ENCODE measurements at regions not wholly inside any gene's neighbourhood (a gene's known extent, or its start where the extent isn't known, plus 50 kb on each side); places are given as distances from the start of the nearest gene placed in this dataset.
"Not testable (repeated sequence)": the region's sequence is repeated elsewhere in the genome, so short reads cannot be mapped to it uniquely, and the experiment has no call there.

GRCh38 chr17:77558846-77559626 lies 399.5 kb upstream of the TNRC6C start:
- Histone ChIP-seq H3K4me1 (ENCODE audit: control insufficient read depth, extremely low read depth, insufficient read depth, low read length) (no peaks in the 10 kb centered on the region), H3K36me3 (ENCODE audit: control insufficient read depth, insufficient read depth, low read length) (no peaks in the 10 kb centered on the region), H3K9me3 (ENCODE audit: control insufficient read depth, insufficient read depth, low read depth, low read length) (no peaks in the 10 kb centered on the region), H3K79me2 (ENCODE audit: control insufficient read depth, insufficient read depth, low read length) (no peaks in the 10 kb centered on the region), H3K4me3 (replicated peaks in 1 of 4; ENCODE audit: control extremely low read depth in 1 of 4, insufficient read depth in 1 of 4, low read depth in 3 of 4, low read length in 4 of 4) (no peak overlapping the region), H3K9ac (ENCODE audit: insufficient read depth, low read length) (no peak overlapping the region), H3K27me3 (ENCODE audit: control insufficient read depth, insufficient read depth, low read length) (no peaks in the 10 kb centered on the region), H3K4me2 (ENCODE audit: extremely low read depth, insufficient read depth, low read length) (no peak overlapping the region), H3K27ac (ENCODE audit: insufficient read depth, low read length) (no peak overlapping the region), H2AFZ (ENCODE audit: low read length) (no peak overlapping the region), H4K20me1 (ENCODE audit: control insufficient read depth, extremely low read depth, insufficient read depth, low read length) (no peaks in the 10 kb centered on the region)
- TF ChIP-seq CTCF (conservative IDR thresholded peaks at IDR 0.05 in 1 of 2, IDR thresholded peaks at IDR 0.05 in 1 of 2; ENCODE audit: low read depth in 1 of 2, low read length in 2 of 2) (no peak), EZH2 (IDR thresholded peaks at IDR 0.05; ENCODE audit: low read length, missing control alignments) (no peak)
- DNase-seq (ENCODE audit: low read depth in 2 of 2), result no peak

- Histone ChIP-seq H3K79me2 (ENCODE audit: control insufficient read depth, insufficient read depth, low read length) (no peaks in the 10 kb centered on the region), H4K20me1 (ENCODE audit: control insufficient read depth, extremely low read depth, insufficient read depth, low read length) (no peaks in the 10 kb centered on the region), H2AFZ (ENCODE audit: low read length) (no peak overlapping the region), H3K36me3 (ENCODE audit: control insufficient read depth, insufficient read depth, low read length) (no peaks in the 10 kb centered on the region), H3K4me1 (ENCODE audit: control insufficient read depth, extremely low read depth, insufficient read depth, low read length) (no peaks in the 10 kb centered on the region), H3K4me3 (replicated peaks in 1 of 4; ENCODE audit: control extremely low read depth in 1 of 4, insufficient read depth in 1 of 4, low read depth in 3 of 4, low read length in 4 of 4) (no peak overlapping the region), H3K4me2 (ENCODE audit: extremely low read depth, insufficient read depth, low read length) (no peak overlapping the region), H3K27me3 (ENCODE audit: control insufficient read depth, insufficient read depth, low read length) (no peaks in the 10 kb centered on the region), H3K27ac (ENCODE audit: insufficient read depth, low read length) (no peak overlapping the region), H3K9me3 (ENCODE audit: control insufficient read depth, insufficient read depth, low read depth, low read length) (no peaks in the 10 kb centered on the region), H3K9ac (ENCODE audit: insufficient read depth, low read length) (no peak overlapping the region)
- no peak for DNase-seq (ENCODE audit: low read depth in 2 of 2)
- TF ChIP-seq EZH2 (IDR thresholded peaks at IDR 0.05; ENCODE audit: low read length, missing control alignments) (no peak), CTCF (conservative IDR thresholded peaks at IDR 0.05 in 1 of 2, IDR thresholded peaks at IDR 0.05 in 1 of 2; ENCODE audit: low read depth in 1 of 2, low read length in 2 of 2) (no peak)
Observed at GRCh38 chr17:77560381-77560780, 398.1 kb upstream of the TNRC6C start.

- Histone ChIP-seq H3K4me3 (replicated peaks in 1 of 4; ENCODE audit: control extremely low read depth in 1 of 4, insufficient read depth in 1 of 4, low read depth in 3 of 4, low read length in 4 of 4) (no peak overlapping the region), H3K9ac (ENCODE audit: insufficient read depth, low read length) (no peak overlapping the region), H3K79me2 (ENCODE audit: control insufficient read depth, insufficient read depth, low read length) (no peaks in the 10 kb centered on the region), H3K27ac (ENCODE audit: insufficient read depth, low read length) (no peak overlapping the region), H3K4me1 (ENCODE audit: control insufficient read depth, extremely low read depth, insufficient read depth, low read length) (no peaks in the 10 kb centered on the region), H3K36me3 (ENCODE audit: control insufficient read depth, insufficient read depth, low read length) (no peaks in the 10 kb centered on the region), H3K4me2 (ENCODE audit: extremely low read depth, insufficient read depth, low read length) (no peak overlapping the region), H4K20me1 (ENCODE audit: control insufficient read depth, extremely low read depth, insufficient read depth, low read length) (no peaks in the 10 kb centered on the region), H3K27me3 (ENCODE audit: control insufficient read depth, insufficient read depth, low read length) (no peaks in the 10 kb centered on the region), H2AFZ (ENCODE audit: low read length) (no peak overlapping the region), H3K9me3 (ENCODE audit: control insufficient read depth, insufficient read depth, low read depth, low read length) (no peaks in the 10 kb centered on the region)
- DNase-seq (ENCODE audit: low read depth in 2 of 2), result no peak
- TF ChIP-seq CTCF (conservative IDR thresholded peaks at IDR 0.05 in 1 of 2, IDR thresholded peaks at IDR 0.05 in 1 of 2; ENCODE audit: low read depth in 1 of 2, low read length in 2 of 2), result no peak
- TF ChIP-seq EZH2 (IDR thresholded peaks at IDR 0.05; ENCODE audit: low read length, missing control alignments), result no peak
Observed at GRCh38 chr17:77560841-77561240, 397.7 kb upstream of the TNRC6C start.

GRCh38 chr17:77562361-77562760 lies 396.1 kb upstream of the TNRC6C start:
- not testable (repeated sequence) for H3K9me3 ChIP-seq (ENCODE audit: control insufficient read depth, insufficient read depth, low read depth, low read length); H3K79me2 ChIP-seq (ENCODE audit: control insufficient read depth, insufficient read depth, low read length); H3K27ac ChIP-seq (ENCODE audit: insufficient read depth, low read length); H3K4me2 ChIP-seq (ENCODE audit: extremely low read depth, insufficient read depth, low read length); H3K9ac ChIP-seq (ENCODE audit: insufficient read depth, low read length); H4K20me1 ChIP-seq (ENCODE audit: control insufficient read depth, extremely low read depth, insufficient read depth, low read length); H3K4me1 ChIP-seq (ENCODE audit: control insufficient read depth, extremely low read depth, insufficient read depth, low read length); H2AFZ ChIP-seq (ENCODE audit: low read length); H3K36me3 ChIP-seq (ENCODE audit: control insufficient read depth, insufficient read depth, low read length); DNase-seq (ENCODE audit: low read depth in 2 of 2); H3K27me3 ChIP-seq (ENCODE audit: control insufficient read depth, insufficient read depth, low read length); H3K4me3 ChIP-seq (replicated peaks in 1 of 4; ENCODE audit: control extremely low read depth in 1 of 4, insufficient read depth in 1 of 4, low read depth in 3 of 4, low read length in 4 of 4)
